GM12801 (cell line): ENCODE measurements at regions not wholly inside any gene's neighbourhood (a gene's known extent, or its start where the extent isn't known, plus 50 kb on each side); places are given as distances from the start of the nearest gene placed in this dataset.

Experiments
- CTCF ChIP-seq: IDR thresholded peaks from one replicate; pipeline ENCODE4 v1.5.1; 2011; ENCODE audit warnings: control low read depth; ENCODE audit not compliant: insufficient read length; ENCODE audit errors: extremely low read depth

GRCh38 chr1:182122256-182122912, 60.9 kb upstream of the ZNF648 start:
- no peak for TF ChIP-seq CTCF

GRCh38 chr1:182121787-182122186, 60.3 kb upstream of the ZNF648 start:
- TF ChIP-seq CTCF, result no peak

- TF ChIP-seq CTCF, result no peak
These were observed 59.1 kb upstream of the ZNF648 start for GRCh38 chr1:182120411-182121258.

- no peak for TF ChIP-seq CTCF
These were observed 58.1 kb upstream of the ZNF648 start for GRCh38 chr1:182119631-182120030.

- TF ChIP-seq CTCF, result no peak
These were observed 57.3 kb upstream of the ZNF648 start for GRCh38 chr1:182118851-182119250.

- TF ChIP-seq CTCF, result no peak
These were observed 53.1 kb upstream of the ZNF648 start for GRCh38 chr1:182114627-182115023.

GRCh38 chr1:182113879-182114626, 52.5 kb upstream of the ZNF648 start:
- TF ChIP-seq CTCF, result no peak
